ENCODE measurements at regions not wholly inside any gene's neighbourhood (a gene's known extent, or its start where the extent isn't known, plus 50 kb on each side); places are given as distances from the start of the nearest gene placed in this dataset.

DNA sequence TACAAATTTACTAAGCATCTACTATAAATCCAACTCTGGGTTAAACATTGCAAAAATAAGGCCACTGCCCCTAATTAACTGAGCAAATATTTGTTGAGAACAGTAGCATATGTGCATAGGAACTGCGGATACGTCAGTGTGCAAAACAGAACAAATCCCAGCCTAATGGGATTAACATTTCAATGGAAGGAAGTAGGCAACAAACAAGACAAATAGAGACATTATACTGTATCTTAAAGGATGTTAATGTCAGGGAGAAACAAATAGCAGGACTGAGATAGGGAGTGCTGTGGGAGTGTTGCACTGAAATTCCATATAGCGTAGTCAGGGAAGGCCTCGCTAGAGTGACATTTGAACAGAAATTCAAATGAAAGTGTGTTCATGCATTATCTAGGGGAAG is 89.7 kb upstream of the KCNAB1 start:
- Histone ChIP-seq H3K4me3 (no peak overlapping the region), H3K36me3 (no peaks in the 10 kb centered on the region), H3K27me3 (no peaks in the 10 kb centered on the region), H3K4me1 (no peaks in the 10 kb centered on the region), H3K9me3 (no peaks in the 10 kb centered on the region), H3K27ac (no peak overlapping the region)
- TF ChIP-seq, protein P1, sequence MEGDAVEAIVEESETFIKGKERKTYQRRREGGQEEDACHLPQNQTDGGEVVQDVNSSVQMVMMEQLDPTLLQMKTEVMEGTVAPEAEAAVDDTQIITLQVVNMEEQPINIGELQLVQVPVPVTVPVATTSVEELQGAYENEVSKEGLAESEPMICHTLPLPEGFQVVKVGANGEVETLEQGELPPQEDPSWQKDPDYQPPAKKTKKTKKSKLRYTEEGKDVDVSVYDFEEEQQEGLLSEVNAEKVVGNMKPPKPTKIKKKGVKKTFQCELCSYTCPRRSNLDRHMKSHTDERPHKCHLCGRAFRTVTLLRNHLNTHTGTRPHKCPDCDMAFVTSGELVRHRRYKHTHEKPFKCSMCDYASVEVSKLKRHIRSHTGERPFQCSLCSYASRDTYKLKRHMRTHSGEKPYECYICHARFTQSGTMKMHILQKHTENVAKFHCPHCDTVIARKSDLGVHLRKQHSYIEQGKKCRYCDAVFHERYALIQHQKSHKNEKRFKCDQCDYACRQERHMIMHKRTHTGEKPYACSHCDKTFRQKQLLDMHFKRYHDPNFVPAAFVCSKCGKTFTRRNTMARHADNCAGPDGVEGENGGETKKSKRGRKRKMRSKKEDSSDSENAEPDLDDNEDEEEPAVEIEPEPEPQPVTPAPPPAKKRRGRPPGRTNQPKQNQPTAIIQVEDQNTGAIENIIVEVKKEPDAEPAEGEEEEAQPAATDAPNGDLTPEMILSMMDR (IDR thresholded peaks at IDR 0.05): no peak
- ATAC-seq (ENCODE audit: low FRiP score in 2 of 2) (no peak), DNase-seq (no peak)
- WGBS, 2 donors: 88 to 90% methylated on average over 4 of the region's 4 CpGs

DNA sequence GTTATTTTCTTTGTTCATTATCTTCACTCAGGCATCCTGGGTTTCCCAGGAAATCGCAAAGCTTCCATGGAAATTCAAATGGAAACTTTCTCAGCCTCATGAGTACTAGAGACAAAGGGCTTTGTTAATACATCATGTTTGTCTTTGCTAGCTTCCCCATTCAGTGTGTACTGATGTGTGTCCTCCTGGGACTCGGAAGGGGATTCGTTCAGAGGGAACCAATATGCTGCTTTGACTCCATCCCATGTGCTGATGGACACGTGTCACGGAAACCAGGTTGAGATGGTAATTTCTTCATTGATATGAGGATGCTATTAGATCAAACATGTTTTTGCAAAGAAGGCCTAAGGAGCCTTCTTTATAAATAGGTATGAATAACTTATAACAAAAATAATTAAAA is 87.0 kb upstream of the KCNAB1 start:
- WGBS, 2 donors: 86 to 88% methylated on average over 5 of the region's 5 CpGs
- no peak for ATAC-seq (ENCODE audit: low FRiP score in 2 of 2)
- H3K4me3 ChIP-seq: no peak overlapping the region

DNA sequence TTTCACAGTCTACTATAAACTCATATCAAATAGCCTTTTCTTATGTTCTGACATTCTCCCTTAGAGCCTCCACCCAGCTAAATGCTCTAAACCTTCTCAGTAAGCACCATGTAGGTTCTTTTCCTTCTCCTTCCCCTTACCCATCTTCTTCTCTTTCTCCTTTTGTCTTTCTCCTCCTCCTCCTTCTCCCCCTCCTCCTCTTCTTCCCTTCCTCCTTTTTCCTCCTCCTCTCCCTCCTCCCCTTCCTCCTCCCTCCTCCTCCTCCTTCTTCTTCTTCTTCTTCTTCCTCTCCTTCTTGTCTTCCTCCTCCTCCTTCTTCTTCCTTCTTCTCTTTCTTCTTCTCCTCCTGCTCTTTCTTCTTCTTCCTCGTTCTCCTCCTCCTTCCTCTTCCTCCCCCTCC is 85.2 kb upstream of the KCNAB1 start:
- Histone ChIP-seq H3K9me3 (no peaks in the 10 kb centered on the region), H3K4me3 (no peak overlapping the region), H3K27ac (no peak overlapping the region), H3K36me3 (no peaks in the 10 kb centered on the region), H3K4me1 (no peaks in the 10 kb centered on the region), H3K27me3 (no peaks in the 10 kb centered on the region)
- TF ChIP-seq, protein P1 (IDR thresholded peaks at IDR 0.05): no peak
- TF ChIP-seq EP300 (IDR thresholded peaks at IDR 0.05) (no peak), POLR2AphosphoS5 (IDR thresholded peaks at IDR 0.05) (no peak)
- ATAC-seq (ENCODE audit: low FRiP score in 2 of 2) (no peak), DNase-seq (no peak)
- 66 to 73% methylated on average over 1 of the region's 1 CpG for WGBS, 2 donors

More for the DNA sequence above, 87.0 kb upstream of the KCNAB1 start:
- H3K36me3 ChIP-seq: no peaks in the 10 kb centered on the region
- no peak for DNase-seq
- no peaks in the 10 kb centered on the region for H3K4me1 ChIP-seq
- no peak overlapping the region for H3K27ac ChIP-seq
- no peaks in the 10 kb centered on the region for H3K27me3 ChIP-seq
- TF ChIP-seq POLR2AphosphoS5 (IDR thresholded peaks at IDR 0.05) (no peak), POLR2A (IDR thresholded peaks at IDR 0.05) (no peak), EP300 (IDR thresholded peaks at IDR 0.05) (no peak)
- TF ChIP-seq, protein P1 (IDR thresholded peaks at IDR 0.05): no peak
- no peaks in the 10 kb centered on the region for H3K9me3 ChIP-seq

DNA sequence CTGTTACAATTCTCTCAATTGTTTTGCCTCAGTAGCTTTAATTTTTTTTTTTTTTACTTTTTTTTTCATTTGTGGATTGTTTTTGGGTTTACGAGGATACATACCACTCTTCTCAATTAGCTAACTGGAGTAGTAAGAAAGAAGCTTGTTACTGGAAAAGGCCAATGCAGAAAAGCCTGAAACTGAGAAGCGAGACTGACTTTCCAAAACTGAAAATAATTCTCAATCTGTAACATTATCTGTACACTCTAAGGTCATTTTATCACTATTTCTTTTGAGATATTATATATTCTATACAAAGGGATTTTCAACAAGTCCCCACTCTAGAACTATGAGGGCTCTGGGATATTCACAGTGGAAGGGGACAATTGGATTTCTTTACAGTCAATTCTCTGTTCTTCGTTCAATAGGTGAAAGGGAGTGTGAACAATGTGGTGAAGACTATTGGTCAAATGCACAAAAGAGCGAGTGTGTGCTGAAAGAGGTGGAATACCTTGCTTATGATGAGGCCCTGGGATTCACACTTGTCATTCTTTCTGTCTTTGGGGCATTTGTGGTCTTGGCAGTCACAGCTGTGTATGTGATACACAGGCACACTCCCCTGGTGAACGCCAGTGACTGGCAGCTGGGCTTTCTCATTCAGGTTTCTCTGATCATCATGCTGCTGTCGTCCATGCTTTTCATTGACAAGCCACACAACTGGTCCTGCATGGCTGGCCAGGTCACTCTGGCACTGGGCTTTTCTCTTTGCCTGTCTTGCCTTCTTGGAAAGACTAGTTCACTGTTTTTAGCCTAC is 83.9 kb upstream of the KCNAB1 start:
- no peak for DNase-seq
- Histone ChIP-seq H3K9me3 (no peaks in the 10 kb centered on the region), H3K4me1 (no peaks in the 10 kb centered on the region), H3K4me3 (no peak overlapping the region), H3K36me3 (no peaks in the 10 kb centered on the region), H3K27ac (no peak overlapping the region), H3K27me3 (no peaks in the 10 kb centered on the region)
- TF ChIP-seq POLR2A (IDR thresholded peaks at IDR 0.05): no peak
- TF ChIP-seq, protein P1 (IDR thresholded peaks at IDR 0.05): no peak
- TF ChIP-seq EP300 (IDR thresholded peaks at IDR 0.05): no peak
- TF ChIP-seq POLR2AphosphoS5 (IDR thresholded peaks at IDR 0.05): no peak
- no peak for ATAC-seq (ENCODE audit: low FRiP score in 2 of 2)
- 81 to 82% methylated on average over 6 of the region's 6 CpGs for WGBS, 2 donors

DNA sequence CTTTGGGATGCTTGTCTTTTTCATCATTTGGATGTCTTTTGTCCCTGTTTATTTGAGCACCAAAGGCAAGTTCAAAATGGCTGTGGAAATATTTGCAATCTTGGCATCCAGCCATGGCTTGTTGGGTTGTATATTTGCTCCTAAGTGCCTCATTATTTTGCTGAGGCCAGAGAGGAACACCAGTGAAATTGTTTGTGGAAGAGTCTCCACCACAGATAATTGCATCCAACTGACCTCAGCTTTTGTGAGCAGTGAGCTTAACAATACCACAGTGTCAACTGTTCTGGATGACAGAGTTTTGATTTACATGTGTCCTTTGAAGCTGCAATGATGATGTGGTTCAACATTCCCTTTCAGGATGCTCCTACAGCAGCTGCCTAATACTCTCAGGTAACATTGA is 83.0 kb upstream of the KCNAB1 start:
- Histone ChIP-seq H3K4me1 (no peaks in the 10 kb centered on the region), H3K9me3 (no peaks in the 10 kb centered on the region), H3K4me3 (no peak overlapping the region), H3K27ac (no peak overlapping the region), H3K36me3 (no peaks in the 10 kb centered on the region), H3K27me3 (no peaks in the 10 kb centered on the region)
- no peak for ATAC-seq (ENCODE audit: low FRiP score in 2 of 2)
- TF ChIP-seq EP300 (IDR thresholded peaks at IDR 0.05) (no peak), POLR2A (IDR thresholded peaks at IDR 0.05) (no peak), POLR2AphosphoS5 (IDR thresholded peaks at IDR 0.05) (no peak)
- TF ChIP-seq, protein P1 (IDR thresholded peaks at IDR 0.05): no peak
- DNase-seq: no peak
